ENCODE measurements at regions not wholly inside any gene's neighbourhood (a gene's known extent, or its start where the extent isn't known, plus 50 kb on each side); places are given as distances from the start of the nearest gene placed in this dataset.

GRCh38 chr7:16114071-16114470 is 307.3 kb downstream of the CRPPA start:
- Histone ChIP-seq H3K79me2 (ENCODE audit: control insufficient read depth, low read length) (no peaks in the 10 kb centered on the region), H3F3A (ENCODE audit: control insufficient read depth, insufficient read depth) (no peaks in the 10 kb centered on the region), H3K4me2 (ENCODE audit: low read length) (peak overlapping the region; percentile 51), H3K27me3 (ENCODE audit: control insufficient read depth, low read length) (no peaks in the 10 kb centered on the region), H3K9me3 (ENCODE audit: control insufficient read depth, insufficient read depth, low read length) (peaks cover 4% of the 10 kb centered on the region; the same call in 1 of the 2 replicates), H3K9me2 (replicated peaks; ENCODE audit: control insufficient read depth, low read length) (no peaks in the 10 kb centered on the region), H3K27ac (ENCODE audit: low read depth, low read length) (peak overlapping the region; percentile 66), H3K36me3 (ENCODE audit: control insufficient read depth, low read length) (no peaks in the 10 kb centered on the region), H3K4me3 (ENCODE audit: low read length) (peak overlapping the region; percentile 45), H3K4me1 (ENCODE audit: control insufficient read depth, low read length) (peaks cover 14% of the 10 kb centered on the region), H4K20me1 (ENCODE audit: control insufficient read depth, insufficient read depth, low read depth, low read length) (no peaks in the 10 kb centered on the region)
- TF ChIP-seq CTCF (IDR thresholded peaks at IDR 0.05; ENCODE audit: low read depth, low read length, poor library complexity, severe bottlenecking) (no peak), EZH2phosphoT487 (IDR thresholded peaks at IDR 0.05; ENCODE audit: borderline replicate concordance, low read length) (no peak)

DNA sequence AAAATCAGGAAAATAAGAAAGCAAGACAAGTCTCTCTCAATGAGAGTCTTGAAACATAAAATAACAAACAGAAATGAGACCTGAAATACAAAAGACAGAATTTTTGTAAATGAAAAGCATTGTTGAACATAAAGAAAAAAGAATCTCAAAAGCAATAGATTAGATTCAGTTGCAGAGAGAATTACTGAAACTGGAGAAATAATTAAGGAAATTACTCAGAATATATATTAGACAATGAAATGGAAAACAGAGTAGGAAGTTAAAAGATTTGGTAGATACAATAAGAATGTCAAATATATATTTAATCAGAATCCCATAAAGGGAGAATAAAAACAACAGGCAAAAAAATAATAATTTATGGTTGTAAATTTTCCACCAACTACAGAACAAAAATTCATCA is 308.3 kb downstream of the CRPPA start:
- Histone ChIP-seq H3K4me1 (ENCODE audit: control insufficient read depth, low read length) (peaks cover 14% of the 10 kb centered on the region), H3K4me3 (ENCODE audit: low read length) (no peak overlapping the region), H3K9me3 (ENCODE audit: control insufficient read depth, insufficient read depth, low read length) (peaks cover 4% of the 10 kb centered on the region; the same call in 1 of the 2 replicates), H3K4me2 (ENCODE audit: low read length) (no peak overlapping the region), H3F3A (ENCODE audit: control insufficient read depth, insufficient read depth) (no peaks in the 10 kb centered on the region), H3K27ac (ENCODE audit: low read depth, low read length) (no peak overlapping the region), H4K20me1 (ENCODE audit: control insufficient read depth, insufficient read depth, low read depth, low read length) (no peaks in the 10 kb centered on the region), H3K79me2 (ENCODE audit: control insufficient read depth, low read length) (no peaks in the 10 kb centered on the region), H3K27me3 (ENCODE audit: control insufficient read depth, low read length) (no peaks in the 10 kb centered on the region), H3K36me3 (ENCODE audit: control insufficient read depth, low read length) (no peaks in the 10 kb centered on the region), H3K9me2 (replicated peaks; ENCODE audit: control insufficient read depth, low read length) (no peaks in the 10 kb centered on the region)
- no peak for TF ChIP-seq EZH2phosphoT487 (IDR thresholded peaks at IDR 0.05; ENCODE audit: borderline replicate concordance, low read length)
- TF ChIP-seq CTCF (IDR thresholded peaks at IDR 0.05; ENCODE audit: low read depth, low read length, poor library complexity, severe bottlenecking) = no peak

GRCh38 chr7:16106869-16107268 is 314.5 kb downstream of the CRPPA start:
- no peaks in the 10 kb centered on the region for H3K4me1 ChIP-seq (ENCODE audit: control insufficient read depth, low read length)
- H3K27ac ChIP-seq (ENCODE audit: low read depth, low read length) = no peak overlapping the region
- H3K9me3 ChIP-seq (ENCODE audit: control insufficient read depth, insufficient read depth, low read length) = peaks cover 12% of the 10 kb centered on the region; the same call in 1 of the 2 replicates
- no peaks in the 10 kb centered on the region for H3F3A ChIP-seq (ENCODE audit: control insufficient read depth, insufficient read depth)
- TF ChIP-seq CTCF (IDR thresholded peaks at IDR 0.05; ENCODE audit: low read depth, low read length, poor library complexity, severe bottlenecking) (no peak), EZH2phosphoT487 (IDR thresholded peaks at IDR 0.05; ENCODE audit: borderline replicate concordance, low read length) (no peak)
- H3K27me3 ChIP-seq (ENCODE audit: control insufficient read depth, low read length) = no peaks in the 10 kb centered on the region
- no peaks in the 10 kb centered on the region for H3K9me2 ChIP-seq (replicated peaks; ENCODE audit: control insufficient read depth, low read length)
- H4K20me1 ChIP-seq (ENCODE audit: control insufficient read depth, insufficient read depth, low read depth, low read length) = no peaks in the 10 kb centered on the region
- no peak overlapping the region for H3K4me2 ChIP-seq (ENCODE audit: low read length)
- no peak overlapping the region for H3K4me3 ChIP-seq (ENCODE audit: low read length)
- no peaks in the 10 kb centered on the region for H3K79me2 ChIP-seq (ENCODE audit: control insufficient read depth, low read length)
- no peaks in the 10 kb centered on the region for H3K36me3 ChIP-seq (ENCODE audit: control insufficient read depth, low read length)

Measured in DOHH2 (cell line).